Panc1 (cell line): ENCODE measurements at regions not wholly inside any gene's neighbourhood (a gene's known extent, or its start where the extent isn't known, plus 50 kb on each side); places are given as distances from the start of the nearest gene placed in this dataset.

ENCODE experiments used
- CTCF ChIP-seq: fragments of 450-650 bp; IDR thresholded peaks from 2 replicates; pipeline ENCODE4 v1.5.1; 2017; ENCODE audit warnings: mild to moderate bottlenecking
- POLR2AphosphoS5 ChIP-seq: IDR thresholded peaks from 2 replicates; pipeline ENCODE4 v1.6.1; 2012; ENCODE audit warnings: mild to moderate bottlenecking, low read depth, low read length, moderate library complexity
- SIN3A ChIP-seq: IDR thresholded peaks from 2 replicates; pipeline ENCODE4 v1.6.1; 2012; ENCODE audit warnings: low read depth, mild to moderate bottlenecking, low read length, moderate library complexity, borderline replicate concordance; ENCODE audit not compliant: insufficient read depth
- TF ChIP-seq, protein P1 (sequence below), 2 experiments: IDR thresholded peaks; 2 replicates each; pipeline ENCODE4 v1.6.1; 2011 to 2012; ENCODE audit warnings: low read depth in 2 of 2, control low read depth in 1 of 2, low read length in 1 of 2, mild to moderate bottlenecking in 1 of 2, moderate library complexity in 1 of 2; ENCODE audit not compliant: insufficient read depth in 1 of 2

GRCh38 chr1:65554829-65555228 lies 134.4 kb downstream of the LEPR start:
- TF ChIP-seq CTCF (no peak), POLR2AphosphoS5 (no peak), SIN3A (no peak)
- TF ChIP-seq, protein P1, sequence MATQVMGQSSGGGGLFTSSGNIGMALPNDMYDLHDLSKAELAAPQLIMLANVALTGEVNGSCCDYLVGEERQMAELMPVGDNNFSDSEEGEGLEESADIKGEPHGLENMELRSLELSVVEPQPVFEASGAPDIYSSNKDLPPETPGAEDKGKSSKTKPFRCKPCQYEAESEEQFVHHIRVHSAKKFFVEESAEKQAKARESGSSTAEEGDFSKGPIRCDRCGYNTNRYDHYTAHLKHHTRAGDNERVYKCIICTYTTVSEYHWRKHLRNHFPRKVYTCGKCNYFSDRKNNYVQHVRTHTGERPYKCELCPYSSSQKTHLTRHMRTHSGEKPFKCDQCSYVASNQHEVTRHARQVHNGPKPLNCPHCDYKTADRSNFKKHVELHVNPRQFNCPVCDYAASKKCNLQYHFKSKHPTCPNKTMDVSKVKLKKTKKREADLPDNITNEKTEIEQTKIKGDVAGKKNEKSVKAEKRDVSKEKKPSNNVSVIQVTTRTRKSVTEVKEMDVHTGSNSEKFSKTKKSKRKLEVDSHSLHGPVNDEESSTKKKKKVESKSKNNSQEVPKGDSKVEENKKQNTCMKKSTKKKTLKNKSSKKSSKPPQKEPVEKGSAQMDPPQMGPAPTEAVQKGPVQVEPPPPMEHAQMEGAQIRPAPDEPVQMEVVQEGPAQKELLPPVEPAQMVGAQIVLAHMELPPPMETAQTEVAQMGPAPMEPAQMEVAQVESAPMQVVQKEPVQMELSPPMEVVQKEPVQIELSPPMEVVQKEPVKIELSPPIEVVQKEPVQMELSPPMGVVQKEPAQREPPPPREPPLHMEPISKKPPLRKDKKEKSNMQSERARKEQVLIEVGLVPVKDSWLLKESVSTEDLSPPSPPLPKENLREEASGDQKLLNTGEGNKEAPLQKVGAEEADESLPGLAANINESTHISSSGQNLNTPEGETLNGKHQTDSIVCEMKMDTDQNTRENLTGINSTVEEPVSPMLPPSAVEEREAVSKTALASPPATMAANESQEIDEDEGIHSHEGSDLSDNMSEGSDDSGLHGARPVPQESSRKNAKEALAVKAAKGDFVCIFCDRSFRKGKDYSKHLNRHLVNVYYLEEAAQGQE (IDR thresholded peaks at IDR 0.05; ENCODE audit: insufficient read depth in 1 of 2, low read depth in 2 of 2, low read length in 1 of 2): no peak
